ENCODE measurements at regions not wholly inside any gene's neighbourhood (a gene's known extent, or its start where the extent isn't known, plus 50 kb on each side); places are given as distances from the start of the nearest gene placed in this dataset.
A peak's percentile ranks its signal among the peaks of the same experiment; 100 is the strongest.

DNA sequence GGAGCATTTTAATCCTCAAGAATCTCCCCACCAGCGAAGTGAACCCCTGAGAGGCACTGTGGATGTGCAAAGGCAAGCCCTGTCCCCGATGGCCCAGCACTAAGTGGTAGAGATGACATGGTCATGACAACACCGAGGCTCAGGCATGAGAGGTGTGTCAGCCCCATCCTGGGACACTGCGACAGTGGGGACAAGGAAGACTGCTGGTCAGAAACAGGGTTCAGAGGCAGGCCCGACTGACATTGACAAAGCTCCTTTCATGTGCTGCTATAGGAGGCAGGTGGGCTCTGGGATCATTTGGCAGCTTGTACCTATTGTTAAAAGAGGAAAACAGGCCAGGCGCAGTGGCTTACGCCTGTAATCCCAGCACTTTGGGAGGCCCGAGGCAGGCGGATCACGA, 54.3 kb upstream of the MYEOV start:
- TF ChIP-seq, protein P1, sequence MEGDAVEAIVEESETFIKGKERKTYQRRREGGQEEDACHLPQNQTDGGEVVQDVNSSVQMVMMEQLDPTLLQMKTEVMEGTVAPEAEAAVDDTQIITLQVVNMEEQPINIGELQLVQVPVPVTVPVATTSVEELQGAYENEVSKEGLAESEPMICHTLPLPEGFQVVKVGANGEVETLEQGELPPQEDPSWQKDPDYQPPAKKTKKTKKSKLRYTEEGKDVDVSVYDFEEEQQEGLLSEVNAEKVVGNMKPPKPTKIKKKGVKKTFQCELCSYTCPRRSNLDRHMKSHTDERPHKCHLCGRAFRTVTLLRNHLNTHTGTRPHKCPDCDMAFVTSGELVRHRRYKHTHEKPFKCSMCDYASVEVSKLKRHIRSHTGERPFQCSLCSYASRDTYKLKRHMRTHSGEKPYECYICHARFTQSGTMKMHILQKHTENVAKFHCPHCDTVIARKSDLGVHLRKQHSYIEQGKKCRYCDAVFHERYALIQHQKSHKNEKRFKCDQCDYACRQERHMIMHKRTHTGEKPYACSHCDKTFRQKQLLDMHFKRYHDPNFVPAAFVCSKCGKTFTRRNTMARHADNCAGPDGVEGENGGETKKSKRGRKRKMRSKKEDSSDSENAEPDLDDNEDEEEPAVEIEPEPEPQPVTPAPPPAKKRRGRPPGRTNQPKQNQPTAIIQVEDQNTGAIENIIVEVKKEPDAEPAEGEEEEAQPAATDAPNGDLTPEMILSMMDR (IDR thresholded peaks at IDR 0.05), result no peak
- Histone ChIP-seq H3K4me3 (no peak overlapping the region), H3K27me3 (no peaks in the 10 kb centered on the region), H3K36me3 (no peaks in the 10 kb centered on the region), H3K9ac (ENCODE audit: low read depth in 2 of 2, low read length in 2 of 2) (no peak overlapping the region), H3K4me1 (no peaks in the 10 kb centered on the region), H3K9me3 (no peaks in the 10 kb centered on the region), H3K27ac (no peak overlapping the region)
- intact Hi-C loops (cut with DNase I), result no loop called here
- DNase-seq, result peak; percentile 6

DNA sequence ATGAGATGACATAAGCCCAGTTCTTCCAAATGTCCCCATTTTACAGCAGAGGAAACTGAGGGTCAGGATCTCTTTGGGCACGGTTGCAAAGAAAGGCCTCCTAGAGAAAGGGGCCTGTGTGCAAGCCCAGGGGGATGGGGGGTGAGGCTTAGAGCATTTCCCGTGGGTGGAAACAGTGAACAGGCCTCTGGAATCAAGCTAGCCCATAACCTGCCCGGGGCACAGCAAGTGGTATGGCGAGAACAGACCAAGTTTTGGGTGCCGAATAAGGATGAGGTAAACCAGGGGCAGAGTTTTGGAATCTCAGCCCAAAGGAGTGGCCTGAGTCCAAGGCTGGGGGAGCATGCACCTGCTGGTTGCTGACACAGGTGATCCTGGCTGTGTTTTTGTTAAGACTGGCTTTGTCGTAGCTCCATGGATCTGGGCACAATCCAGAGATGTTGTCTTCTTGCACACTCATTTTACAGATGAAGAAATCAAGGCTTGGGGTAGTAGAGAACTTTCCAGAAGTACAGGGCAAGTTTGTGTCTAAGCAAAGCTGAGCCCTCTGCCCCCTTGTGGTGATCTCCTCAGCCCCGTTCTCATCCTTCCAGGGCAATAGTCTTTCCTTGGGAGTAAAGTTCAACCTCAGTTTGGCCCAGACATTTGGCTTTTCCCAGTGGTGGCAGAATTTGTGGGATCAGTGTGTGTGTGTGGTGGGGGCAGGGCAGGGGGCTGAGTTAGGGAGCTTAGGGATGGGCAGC, 53.5 kb upstream of the MYEOV start:
- peak; percentile 63 for DNase-seq
- Histone ChIP-seq H3K4me3 (no peak overlapping the region), H3K4me1 (no peaks in the 10 kb centered on the region), H3K9ac (ENCODE audit: low read depth in 2 of 2, low read length in 2 of 2) (no peak overlapping the region), H3K27ac (no peak overlapping the region), H3K9me3 (no peaks in the 10 kb centered on the region), H3K36me3 (no peaks in the 10 kb centered on the region), H3K27me3 (no peaks in the 10 kb centered on the region)
- intact Hi-C loops (cut with DNase I), result no loop called here
- TF ChIP-seq, protein P1 (IDR thresholded peaks at IDR 0.05), result peak; percentile 19

DNA sequence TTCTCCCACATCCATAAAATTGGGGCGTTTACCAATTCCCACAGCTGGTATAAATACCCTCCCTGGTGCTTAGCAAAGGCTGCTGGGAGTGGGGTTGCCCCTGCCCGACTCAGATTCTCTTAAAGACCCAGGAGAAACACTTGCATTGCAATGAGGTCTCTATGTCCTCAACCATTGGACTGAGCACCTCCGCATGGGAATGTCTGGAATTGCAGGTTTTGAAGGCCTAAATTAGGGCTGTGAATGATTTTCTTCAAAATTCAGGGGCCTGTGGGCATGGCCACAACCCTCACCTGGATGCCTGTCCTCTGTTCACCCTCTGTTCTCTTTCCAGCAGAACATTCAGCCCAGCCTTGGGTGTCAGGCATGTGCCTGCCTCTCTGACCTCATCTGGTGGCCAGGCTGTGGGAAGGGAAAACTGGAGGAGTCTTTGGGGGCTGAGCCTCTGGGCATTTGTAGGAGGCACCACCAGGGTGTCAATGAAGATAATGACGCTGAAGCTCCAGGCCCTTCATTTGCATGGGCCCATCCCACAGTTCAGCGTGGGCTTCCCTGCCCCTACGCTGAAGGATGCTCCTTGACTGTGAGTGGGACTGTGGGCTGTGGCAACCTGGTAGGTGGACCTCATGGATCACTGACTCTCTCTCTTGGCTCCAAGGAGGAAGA, 52.7 kb upstream of the MYEOV start:
- no peaks in the 10 kb centered on the region for H3K9me3 ChIP-seq
- H3K27me3 ChIP-seq, result no peaks in the 10 kb centered on the region
- no peak overlapping the region for H3K4me3 ChIP-seq
- H3K27ac ChIP-seq, result no peak overlapping the region
- DNase-seq, result peak; percentile 13
- no peaks in the 10 kb centered on the region for H3K36me3 ChIP-seq
- TF ChIP-seq, protein P1 (IDR thresholded peaks at IDR 0.05), result no peak
- intact Hi-C loops (cut with DNase I), result no loop called here
- H3K4me1 ChIP-seq, result no peaks in the 10 kb centered on the region
- no peak overlapping the region for H3K9ac ChIP-seq (ENCODE audit: low read depth in 2 of 2, low read length in 2 of 2)

DNA sequence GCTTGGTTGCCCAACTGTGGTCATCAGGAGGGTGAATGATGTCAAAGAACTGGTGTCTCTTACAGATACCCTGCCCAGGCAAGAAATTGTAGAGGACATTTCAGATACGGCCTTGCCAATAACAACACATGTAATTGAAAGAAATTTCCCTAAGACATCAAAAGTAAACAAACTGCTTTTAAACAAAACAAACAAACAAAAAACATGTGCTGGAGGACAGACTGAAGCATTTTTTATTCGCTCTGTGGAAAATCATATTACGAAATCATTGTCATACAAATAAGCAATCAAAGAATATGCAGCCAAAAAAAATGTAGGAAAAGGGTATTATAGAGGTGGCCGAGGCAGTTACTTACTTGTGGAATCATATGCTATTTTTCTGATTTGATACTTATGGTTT, 52.1 kb upstream of the MYEOV start:
- no peak overlapping the region for H3K27ac ChIP-seq
- H3K4me3 ChIP-seq, result no peak overlapping the region
- H3K9ac ChIP-seq (ENCODE audit: low read depth in 2 of 2, low read length in 2 of 2), result no peak overlapping the region
- no peaks in the 10 kb centered on the region for H3K27me3 ChIP-seq
- H3K4me1 ChIP-seq, result no peaks in the 10 kb centered on the region
- no peak for DNase-seq
- TF ChIP-seq, protein P1 (IDR thresholded peaks at IDR 0.05), result no peak
- no peaks in the 10 kb centered on the region for H3K9me3 ChIP-seq
- intact Hi-C loops (cut with DNase I), result no loop called here
- H3K36me3 ChIP-seq, result no peaks in the 10 kb centered on the region

DNA sequence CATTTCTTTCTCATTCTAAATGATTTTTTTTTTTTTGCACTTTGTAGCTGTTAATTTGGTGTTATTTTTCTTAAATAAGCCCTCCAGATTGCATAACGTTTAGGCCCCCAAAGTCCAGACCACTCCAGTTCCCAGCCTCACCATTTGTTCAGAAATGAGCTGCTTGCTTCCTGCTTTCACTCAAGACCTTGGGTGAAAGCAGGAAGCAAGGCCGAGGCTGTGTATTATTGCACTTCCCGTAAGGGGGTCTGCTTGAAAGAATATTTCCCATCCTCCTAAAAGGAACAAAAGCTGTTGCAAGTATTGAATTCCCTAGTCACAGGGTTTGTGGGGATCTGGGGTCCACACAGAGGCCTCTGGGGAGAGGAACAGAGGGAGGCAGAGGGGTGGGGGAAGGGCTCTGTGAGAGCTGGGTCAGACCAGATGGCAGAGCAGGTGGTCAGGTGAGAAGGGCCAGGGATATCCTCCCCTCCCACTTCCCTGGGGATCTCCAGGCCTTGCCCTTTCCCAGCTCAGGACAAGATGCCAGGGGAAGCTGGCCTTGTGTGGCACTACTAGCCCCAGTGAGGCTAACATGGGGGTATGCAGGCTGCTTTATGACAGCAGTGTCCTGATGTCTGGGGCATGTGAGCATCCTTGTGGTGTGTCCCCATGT, 51.6 kb upstream of the MYEOV start:
- Histone ChIP-seq H3K36me3 (no peaks in the 10 kb centered on the region), H3K4me3 (no peak overlapping the region), H3K27ac (no peak overlapping the region), H3K27me3 (no peaks in the 10 kb centered on the region), H3K9me3 (no peaks in the 10 kb centered on the region), H3K4me1 (no peaks in the 10 kb centered on the region), H3K9ac (ENCODE audit: low read depth in 2 of 2, low read length in 2 of 2) (no peak overlapping the region)
- TF ChIP-seq, protein P1 (IDR thresholded peaks at IDR 0.05), result no peak
- peak; percentile 16 for DNase-seq
- intact Hi-C loops (cut with DNase I), result no loop called here

Data from colonic mucosa (tissue), 4 donors.